Nephron (organoid): ENCODE measurements at regions not wholly inside any gene's neighbourhood (a gene's known extent, or its start where the extent isn't known, plus 50 kb on each side); places are given as distances from the start of the nearest gene placed in this dataset.
A peak's percentile ranks its signal among the peaks of the same experiment; 100 is the strongest.

Experiments
- H3K27ac Mint-ChIP-seq, 3 experiments: 2 replicates each; pipeline ENCODE4 v1.8.0; 2020; ENCODE audit warnings: mixed read lengths in 3 of 3, mild to moderate bottlenecking in 2 of 3, moderate library complexity in 1 of 3
- H3K27me3 Mint-ChIP-seq: 2 replicates; pipeline ENCODE4 v1.8.0; 2021; ENCODE audit warnings: low read depth, mild to moderate bottlenecking, moderate library complexity, mixed read lengths
- H3K36me3 Mint-ChIP-seq: 2 replicates; pipeline ENCODE4 v1.8.0; 2020; ENCODE audit warnings: low read depth, mixed read lengths
- H3K4me1 Mint-ChIP-seq: 2 replicates; pipeline ENCODE4 v1.8.0; 2020; ENCODE audit warnings: mixed read lengths
- H3K4me3 Mint-ChIP-seq, 3 experiments: 2 replicates each; pipeline ENCODE4 v1.8.0; 2020; ENCODE audit warnings: mild to moderate bottlenecking in 3 of 3, mixed read lengths in 3 of 3, moderate library complexity in 2 of 3
- H3K9me3 Mint-ChIP-seq: 2 replicates; pipeline ENCODE4 v1.8.0; 2020; ENCODE audit warnings: mixed read lengths
- CTCF ChIP-seq, 3 experiments: fragments of 200-600 bp; sonication (generic); IDR thresholded peaks; one replicate each; pipeline ENCODE4 v1.5.0; 2021; ENCODE audit warnings: antibody characterized with exemption in 3 of 3; ENCODE audit not compliant: unreplicated experiment in 3 of 3

GRCh38 chr1:182735343-182735742 lies 51.0 kb upstream of the RGS8 start:
- peaks cover 10% of the 10 kb centered on the region for H3K27me3 Mint-ChIP-seq
- H3K4me1 Mint-ChIP-seq: peaks cover 25% of the 10 kb centered on the region
- no peaks in the 10 kb centered on the region for H3K9me3 Mint-ChIP-seq
- H3K36me3 Mint-ChIP-seq: no peaks in the 10 kb centered on the region
- no peak overlapping the region for H3K27ac Mint-ChIP-seq
- H3K4me3 Mint-ChIP-seq: no peak overlapping the region
- no peak for TF ChIP-seq CTCF (IDR thresholded peaks at IDR 0.05; ENCODE audit: unreplicated experiment in 3 of 3)

GRCh38 chr1:182739545-182739944 lies 50.0 kb upstream of the NPL start:
- no peak for TF ChIP-seq CTCF (IDR thresholded peaks at IDR 0.05; ENCODE audit: unreplicated experiment in 3 of 3)
- H3K36me3 Mint-ChIP-seq: no peaks in the 10 kb centered on the region
- H3K4me3 Mint-ChIP-seq: peak overlapping the region in 1 of 3 experiments; percentile 28
- H3K27ac Mint-ChIP-seq: peak overlapping the region; percentile 2 to 52 (median 46)
- H3K4me1 Mint-ChIP-seq: peaks cover 20% of the 10 kb centered on the region
- peaks cover 3% of the 10 kb centered on the region for H3K27me3 Mint-ChIP-seq
- peaks cover 10% of the 10 kb centered on the region for H3K9me3 Mint-ChIP-seq
